ENCODE measurements at regions not wholly inside any gene's neighbourhood (a gene's known extent, or its start where the extent isn't known, plus 50 kb on each side); places are given as distances from the start of the nearest gene placed in this dataset.

DNA sequence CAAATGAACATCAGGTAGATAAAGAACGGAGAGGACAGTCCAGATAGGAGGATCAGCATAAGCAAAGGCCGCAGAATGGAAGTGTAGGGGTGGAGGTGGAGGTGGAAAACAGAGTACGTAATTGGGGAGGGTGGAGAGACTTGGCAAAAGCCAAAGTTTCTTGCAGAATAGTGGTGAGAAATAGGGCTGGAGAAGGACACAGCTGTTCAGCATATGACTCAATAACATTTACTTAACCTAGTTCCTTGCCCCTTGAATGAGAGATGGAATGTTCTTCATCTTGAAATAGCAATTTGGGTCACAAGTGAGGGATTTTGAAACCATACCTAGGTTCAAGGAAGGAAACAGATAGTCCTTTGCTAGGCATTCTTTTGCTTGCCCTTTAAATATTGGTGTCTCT is 235.9 kb upstream of the ARHGAP20 start:
- Mint-ChIP-seq H3K9me3 (peaks cover 0 to 3% of the 10 kb centered on the region in 2 experiments; a peak in 2 of 5 replicates), H3K36me3 (ENCODE audit: insufficient read depth in 1 of 3, low read depth in 3 of 3) (no peaks in the 10 kb centered on the region), H3K4me3 (no peak overlapping the region), H3K4me1 (peaks cover 0 to 7% of the 10 kb centered on the region in 2 experiments; a peak in 2 of 4 replicates), H3K27ac (no peak overlapping the region), H3K27me3 (ENCODE audit: low read depth) (no peaks in the 10 kb centered on the region)
- Histone ChIP-seq H4K91ac (ENCODE audit: insufficient read length, low read depth, low read length) (no peak overlapping the region), H3K4me2 (ENCODE audit: insufficient read depth, insufficient read length, low read length) (no peak overlapping the region), H2BK15ac (ENCODE audit: low read depth, low read length) (no peak overlapping the region), H3K14ac (ENCODE audit: insufficient read depth, low read length) (no peak overlapping the region), H3K27ac (ENCODE audit: insufficient read length, low read depth, low read length) (no peak overlapping the region), H2BK20ac (ENCODE audit: low read depth, low read length, poor library complexity, severe bottlenecking) (no peak overlapping the region), H3K23ac (ENCODE audit: insufficient read length, low read depth, low read length) (no peak overlapping the region), H3K18ac (ENCODE audit: insufficient read length, low read depth, low read length) (no peak overlapping the region), H3K4me1 (ENCODE audit: insufficient read depth, low read length) (no peaks in the 10 kb centered on the region), H4K8ac (replicated peaks; ENCODE audit: insufficient read length, low read depth, low read length) (no peak overlapping the region), H2BK5ac (ENCODE audit: insufficient read length, low read length) (no peak overlapping the region), H3K79me2 (ENCODE audit: insufficient read depth, low read length) (no peaks in the 10 kb centered on the region), H3T11ph (ENCODE audit: low read length) (no peak overlapping the region), H4K20me1 (ENCODE audit: control insufficient read depth, insufficient read depth, insufficient read length) (no peaks in the 10 kb centered on the region), H2BK120ac (ENCODE audit: low read depth, low read length, poor library complexity, severe bottlenecking) (no peak overlapping the region), H3K56ac (ENCODE audit: insufficient read length, low read depth, low read length) (no peak overlapping the region), H3K23me2 (ENCODE audit: insufficient read length, low read depth, low read length, poor library complexity, severe bottlenecking) (no peaks in the 10 kb centered on the region), H3K27me3 (ENCODE audit: insufficient read depth, low read length) (no peaks in the 10 kb centered on the region), H3K4ac (ENCODE audit: low read depth, low read length) (no peak overlapping the region), H2AK5ac (ENCODE audit: insufficient read length, low read length) (no peak overlapping the region), H3K79me1 (ENCODE audit: insufficient read depth, low read depth, low read length, poor library complexity, severe bottlenecking) (no peaks in the 10 kb centered on the region), H4K5ac (ENCODE audit: insufficient read length, low read depth, low read length) (no peak overlapping the region), H3K9ac (ENCODE audit: extremely low read depth, insufficient read length, low read length) (no peak overlapping the region), H3K9me3 (ENCODE audit: control insufficient read depth, low read depth, low read length) (no peaks in the 10 kb centered on the region), H2AFZ (ENCODE audit: low read length) (no peak overlapping the region), H2BK12ac (ENCODE audit: insufficient read length, low read depth, low read length) (no peak overlapping the region)
- whole genome bisulfite sequencing (ENCODE audit: extremely low coverage, insufficient read length, low lambda C conversion rate) = no CpG with 5 or more reads among the region's 3 CpGs
- DNase-seq = no peak
- TF ChIP-seq, protein P1, sequence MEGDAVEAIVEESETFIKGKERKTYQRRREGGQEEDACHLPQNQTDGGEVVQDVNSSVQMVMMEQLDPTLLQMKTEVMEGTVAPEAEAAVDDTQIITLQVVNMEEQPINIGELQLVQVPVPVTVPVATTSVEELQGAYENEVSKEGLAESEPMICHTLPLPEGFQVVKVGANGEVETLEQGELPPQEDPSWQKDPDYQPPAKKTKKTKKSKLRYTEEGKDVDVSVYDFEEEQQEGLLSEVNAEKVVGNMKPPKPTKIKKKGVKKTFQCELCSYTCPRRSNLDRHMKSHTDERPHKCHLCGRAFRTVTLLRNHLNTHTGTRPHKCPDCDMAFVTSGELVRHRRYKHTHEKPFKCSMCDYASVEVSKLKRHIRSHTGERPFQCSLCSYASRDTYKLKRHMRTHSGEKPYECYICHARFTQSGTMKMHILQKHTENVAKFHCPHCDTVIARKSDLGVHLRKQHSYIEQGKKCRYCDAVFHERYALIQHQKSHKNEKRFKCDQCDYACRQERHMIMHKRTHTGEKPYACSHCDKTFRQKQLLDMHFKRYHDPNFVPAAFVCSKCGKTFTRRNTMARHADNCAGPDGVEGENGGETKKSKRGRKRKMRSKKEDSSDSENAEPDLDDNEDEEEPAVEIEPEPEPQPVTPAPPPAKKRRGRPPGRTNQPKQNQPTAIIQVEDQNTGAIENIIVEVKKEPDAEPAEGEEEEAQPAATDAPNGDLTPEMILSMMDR (conservative IDR thresholded peaks at IDR 0.05) = no peak
